HG02571 (cell line): ENCODE measurements at regions not wholly inside any gene's neighbourhood (a gene's known extent, or its start where the extent isn't known, plus 50 kb on each side); places are given as distances from the start of the nearest gene placed in this dataset.

Experiments
- ATAC-seq: cut with Tn5 transposase; IDR thresholded peaks from one replicate; pipeline ENCODE4 v1.9.1; 2021; ENCODE audit warnings: mild to moderate bottlenecking, moderate library complexity; ENCODE audit not compliant: unreplicated experiment

DNA sequence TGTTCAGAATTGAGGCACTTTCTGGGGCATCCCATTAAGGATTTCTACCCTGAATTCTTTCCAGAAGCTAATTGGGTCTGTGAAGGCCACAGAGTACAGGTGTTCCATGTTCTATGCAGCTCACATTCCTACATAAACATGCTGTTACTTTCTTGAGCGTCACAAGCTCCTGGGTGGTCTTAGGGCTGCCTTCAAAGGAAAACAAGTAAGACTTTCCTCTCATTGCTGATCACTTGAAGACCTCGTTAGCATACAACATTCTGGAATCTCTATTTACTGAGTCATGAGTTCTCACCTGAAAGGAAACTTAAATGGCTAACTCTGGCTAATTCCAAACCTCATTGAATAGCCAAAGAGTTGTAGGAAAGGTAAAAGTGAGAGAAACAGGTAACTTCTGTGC lies 63.0 kb upstream of the HMGA2 start:
- ATAC-seq: no peak

DNA sequence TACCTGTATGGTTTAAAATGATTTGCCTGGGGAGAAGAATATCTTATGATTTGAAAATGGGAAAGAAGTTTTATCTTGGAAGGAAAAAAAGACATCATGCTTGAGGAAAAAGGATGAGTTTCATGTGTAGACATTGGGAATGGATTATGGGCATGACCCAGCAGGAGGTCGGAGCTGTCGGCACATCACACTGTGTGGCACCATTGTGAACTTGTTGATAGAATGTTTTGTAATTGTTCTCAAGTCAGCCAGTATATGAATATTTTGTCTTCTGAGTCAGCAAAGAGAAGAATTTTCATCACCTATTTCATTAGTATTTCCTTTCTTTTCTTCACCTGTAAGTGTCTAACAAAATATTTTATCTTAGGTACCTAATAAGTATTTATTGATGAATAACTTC lies 60.0 kb upstream of the HMGA2 start:
- ATAC-seq: no peak

DNA sequence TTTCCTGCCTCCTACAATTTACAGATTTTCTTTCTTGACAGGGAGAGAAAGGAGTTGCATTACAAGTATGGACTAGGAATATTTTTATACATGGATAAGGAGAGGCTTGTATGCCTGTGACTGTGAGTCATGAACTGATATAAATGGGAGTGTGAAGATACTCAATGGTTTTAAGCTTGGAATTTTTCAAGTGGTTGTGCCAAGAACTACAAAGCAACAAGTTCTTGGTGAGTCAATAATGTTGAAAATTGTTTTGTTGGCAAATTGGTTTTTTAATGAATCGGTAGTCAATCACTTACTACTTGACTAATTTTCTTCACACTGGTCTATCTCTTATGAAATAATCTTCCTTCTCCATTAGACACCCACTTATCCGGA lies 58.9 kb upstream of the HMGA2 start:
- ATAC-seq: no peak

DNA sequence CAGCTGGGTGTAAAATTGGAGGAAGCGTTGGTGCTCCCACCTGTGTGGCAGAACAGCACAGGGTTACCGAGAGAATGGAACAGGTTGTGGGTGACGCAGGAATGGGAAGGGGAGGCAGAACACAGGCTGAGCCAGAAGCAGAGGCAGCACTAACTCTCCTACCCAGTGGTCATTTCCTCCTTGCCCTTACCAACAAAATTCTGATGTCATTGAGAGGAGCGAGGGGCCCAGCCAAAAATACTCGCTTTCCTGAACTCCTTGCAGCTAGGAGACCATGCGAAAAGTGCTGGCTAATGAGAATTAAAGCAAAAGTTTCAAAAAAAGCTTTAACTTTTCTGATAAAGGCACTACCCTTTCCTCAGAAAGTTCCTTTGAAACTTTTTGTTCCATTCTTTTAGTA lies 54.4 kb upstream of the HMGA2 start:
- no peak for ATAC-seq
